Endothelial cell of umbilical vein (primary cell): ENCODE measurements at regions not wholly inside any gene's neighbourhood (a gene's known extent, or its start where the extent isn't known, plus 50 kb on each side); places are given as distances from the start of the nearest gene placed in this dataset.

Experiments
- BruUV-seq: library from RNA; stranded (reverse); fragments of 400-500 nt; replicated peaks from 2 replicates; lab custom pipeline; 2021; lab: Mats Ljungman, UMichigan
- CTCF ChIA-PET: fragments of 300-600, 350-600 bp; sonication (Branson Sonifier 250); formaldehyde crosslinking; loops from one replicate; lab custom pipeline; 2021; ENCODE audit warnings: antibody characterized with exemption, inconsistent platforms; lab: Charles Lee
- POLR2A ChIA-PET: fragments of 300-600, 350-600 bp; sonication (Branson Sonifier 250); formaldehyde crosslinking; loops from one replicate; lab custom pipeline; 2021; ENCODE audit warnings: antibody characterized with exemption, inconsistent platforms; lab: Charles Lee
- DNase-seq: peaks from one replicate; pipeline ENCODE4 v3.0.0-alpha.2; 2011; ENCODE audit warnings: low read depth, low spot score
- FAIRE-seq: peaks from 2 replicates; lab custom pipeline; 2011; peaks lifted over from hg19 to GRCh38; lab: Jason Lieb, UNC
- H2AFZ ChIP-seq: 2 replicates; pipeline ENCODE4 v1.6.0; 2012; ENCODE audit warnings: low read depth, low read length, control low read depth, inconsistent platforms
- H3K27ac ChIP-seq: 2 replicates; pipeline ENCODE4 v1.5.1; 2011; ENCODE audit warnings: low read depth, mild to moderate bottlenecking, control low read depth, low read length, moderate library complexity; ENCODE audit not compliant: insufficient read depth
- H3K27me3 ChIP-seq, 2 experiments: 2 replicates each; pipeline versions ENCODE4 v1.6.0 to v1.6.1; 2011; ENCODE audit warnings: low read length in 2 of 2, mixed read lengths in 1 of 2; ENCODE audit not compliant: control insufficient read depth in 2 of 2, insufficient read depth in 2 of 2
- H3K36me3 ChIP-seq, 2 experiments: 2 replicates in 1 of 2; 3 replicates in 1 of 2; pipeline ENCODE4 v1.5.1; 2011; ENCODE audit warnings: low read length in 2 of 2, mild to moderate bottlenecking in 1 of 2, moderate library complexity in 1 of 2; ENCODE audit not compliant: control insufficient read depth in 2 of 2, insufficient read depth in 2 of 2; ENCODE audit errors: extremely low read depth in 1 of 2
- H3K4me1 ChIP-seq: 3 replicates; pipeline ENCODE4 v1.5.1; 2011; ENCODE audit warnings: mild to moderate bottlenecking, low read length; ENCODE audit not compliant: control insufficient read depth, insufficient read depth; ENCODE audit errors: extremely low read depth
- H3K4me2 ChIP-seq: 2 replicates; pipeline ENCODE4 v1.6.1; 2011; ENCODE audit warnings: low read length, control low read depth, mixed read lengths; ENCODE audit not compliant: insufficient read depth
- H3K4me3 ChIP-seq, 3 experiments: fragments of 200-600 bp in 1 of 3; sonication (generic), shearing (Covaris generic) in 1 of 3; replicated peaks in 1 of 3; 2 replicates each; pipeline ENCODE4 v1.5.1; 2011 to 2016; ENCODE audit warnings: control low read depth in 3 of 3, low read length in 3 of 3, mild to moderate bottlenecking in 2 of 3, inconsistent platforms in 1 of 3, low read depth in 1 of 3, moderate library complexity in 1 of 3; ENCODE audit not compliant: insufficient read depth in 1 of 3
- H3K79me2 ChIP-seq: 2 replicates; pipeline ENCODE4 v1.6.0; 2012; ENCODE audit warnings: low read length, inconsistent platforms; ENCODE audit not compliant: control insufficient read depth, insufficient read depth
- H3K9ac ChIP-seq: replicated peaks from 2 replicates; pipeline ENCODE3; 2011; ENCODE audit warnings: low read length, control low read depth; ENCODE audit not compliant: insufficient read depth; ENCODE audit errors: extremely low read depth
- H3K9me1 ChIP-seq: replicated peaks from 3 replicates; pipeline ENCODE4 v1.6.0; 2011; ENCODE audit warnings: mild to moderate bottlenecking, low read length; ENCODE audit not compliant: control insufficient read depth, insufficient read depth; ENCODE audit errors: extremely low read depth
- H3K9me3 ChIP-seq: replicated peaks from 2 replicates; pipeline ENCODE4 v1.5.1; 2012; ENCODE audit warnings: low read length, inconsistent platforms; ENCODE audit not compliant: control insufficient read depth, insufficient read depth
- H4K20me1 ChIP-seq: replicated peaks from 2 replicates; pipeline ENCODE3; 2011; ENCODE audit warnings: mild to moderate bottlenecking, low read length; ENCODE audit not compliant: control insufficient read depth, insufficient read depth; ENCODE audit errors: extremely low read depth
- EZH2 ChIP-seq: IDR thresholded peaks from 2 replicates; pipeline ENCODE4 v1.6.1; 2012; ENCODE audit warnings: borderline replicate concordance, low read depth, mild to moderate bottlenecking, moderate library complexity, low read length, inconsistent platforms; ENCODE audit not compliant: severe bottlenecking
- FOS ChIP-seq: IDR thresholded peaks from 2 replicates; pipeline ENCODE4 v1.6.1; 2011; ENCODE audit warnings: mild to moderate bottlenecking, low read length, moderate library complexity, borderline replicate concordance; ENCODE audit not compliant: insufficient read depth
- GATA2 ChIP-seq: IDR thresholded peaks from 2 replicates; pipeline ENCODE4 v1.7.0; 2011; ENCODE audit warnings: low read depth, mild to moderate bottlenecking, moderate library complexity, mixed read lengths, low read length; ENCODE audit not compliant: insufficient read length, insufficient read depth
- JUN ChIP-seq: IDR thresholded peaks from 2 replicates; pipeline ENCODE4 v1.6.1; 2011; ENCODE audit warnings: borderline replicate concordance, low read depth; ENCODE audit not compliant: insufficient read length, insufficient read depth
- MAX ChIP-seq: IDR thresholded peaks from 2 replicates; pipeline ENCODE4 v1.6.1; 2011; ENCODE audit not compliant: insufficient read depth, insufficient read length
- MYC ChIP-seq: IDR thresholded peaks from one replicate; pipeline ENCODE4 v1.6.1; 2011; ENCODE audit warnings: mild to moderate bottlenecking, low read depth, low read length
- POLR2A ChIP-seq: IDR thresholded peaks from 2 replicates; pipeline ENCODE4 v1.6.1; 2012; ENCODE audit warnings: low read depth, mild to moderate bottlenecking, control low read depth, low read length
- POLR2AphosphoS5 ChIP-seq: IDR thresholded peaks from 2 replicates; pipeline ENCODE4 v1.6.1; 2012; ENCODE audit warnings: low read depth, mild to moderate bottlenecking, control low read depth, low read length, moderate library complexity; ENCODE audit not compliant: insufficient read depth
- dilution Hi-C: fragments of 300-500 bp; cut with MboI; formaldehyde crosslinking; loops from one replicate; pipeline ENCODE4 v1.15.0; 2019; ENCODE audit warnings: low sequenced_read_pairs; ENCODE audit not compliant: extremely low pct_ligation_motif_present
- intact Hi-C: fragments of 100-400 bp; cut with micrococcal nuclease; formaldehyde crosslinking; loops from one replicate; pipeline ENCODE4 v1.10.0; 2022
- TF ChIP-seq, protein P1 (sequence below), 2 donors: IDR thresholded peaks; 1 replicate in 1 of 2; 2 replicates in 1 of 2; pipeline ENCODE4 v1.5.1; 2011; ENCODE audit warnings: low read length in 2 of 2, mild to moderate bottlenecking in 2 of 2, moderate library complexity in 2 of 2, control low read depth in 1 of 2, inconsistent platforms in 1 of 2, low read depth in 1 of 2; ENCODE audit not compliant: insufficient read depth in 1 of 2; ENCODE audit errors: extremely low read depth in 1 of 2

DNA sequence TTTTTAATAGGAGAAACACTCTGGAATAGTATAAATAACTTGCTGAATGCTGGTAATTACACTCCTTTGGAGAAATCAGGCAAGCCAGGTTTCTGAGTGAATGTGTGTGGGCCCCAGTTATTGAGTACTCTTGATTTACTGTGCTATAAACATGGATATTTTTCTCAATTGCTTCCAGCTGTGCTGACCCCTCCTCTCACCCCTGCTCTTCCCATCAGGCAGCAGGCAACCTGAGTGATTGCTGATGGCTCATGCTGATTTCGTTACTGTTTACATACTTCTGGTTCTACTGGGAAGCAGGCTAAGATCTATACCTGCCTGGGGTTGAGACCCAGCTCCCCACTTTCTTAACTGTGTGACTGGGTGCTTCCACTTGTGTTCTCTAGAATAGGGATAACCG is 68.5 kb downstream of the DHCR7 start:
- ChIA-PET POLR2A (no interaction called here), CTCF (no interaction called here)
- TF ChIP-seq EZH2 (no peak), GATA2 (no peak), FOS (no peak), POLR2A (no peak), JUN (no peak), MYC (no peak), POLR2AphosphoS5 (no peak), MAX (no peak)
- TF ChIP-seq, protein P1, sequence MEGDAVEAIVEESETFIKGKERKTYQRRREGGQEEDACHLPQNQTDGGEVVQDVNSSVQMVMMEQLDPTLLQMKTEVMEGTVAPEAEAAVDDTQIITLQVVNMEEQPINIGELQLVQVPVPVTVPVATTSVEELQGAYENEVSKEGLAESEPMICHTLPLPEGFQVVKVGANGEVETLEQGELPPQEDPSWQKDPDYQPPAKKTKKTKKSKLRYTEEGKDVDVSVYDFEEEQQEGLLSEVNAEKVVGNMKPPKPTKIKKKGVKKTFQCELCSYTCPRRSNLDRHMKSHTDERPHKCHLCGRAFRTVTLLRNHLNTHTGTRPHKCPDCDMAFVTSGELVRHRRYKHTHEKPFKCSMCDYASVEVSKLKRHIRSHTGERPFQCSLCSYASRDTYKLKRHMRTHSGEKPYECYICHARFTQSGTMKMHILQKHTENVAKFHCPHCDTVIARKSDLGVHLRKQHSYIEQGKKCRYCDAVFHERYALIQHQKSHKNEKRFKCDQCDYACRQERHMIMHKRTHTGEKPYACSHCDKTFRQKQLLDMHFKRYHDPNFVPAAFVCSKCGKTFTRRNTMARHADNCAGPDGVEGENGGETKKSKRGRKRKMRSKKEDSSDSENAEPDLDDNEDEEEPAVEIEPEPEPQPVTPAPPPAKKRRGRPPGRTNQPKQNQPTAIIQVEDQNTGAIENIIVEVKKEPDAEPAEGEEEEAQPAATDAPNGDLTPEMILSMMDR (IDR thresholded peaks at IDR 0.05; ENCODE audit: extremely low read depth in 1 of 2, insufficient read depth in 1 of 2, low read depth in 1 of 2, low read length in 2 of 2) = no peak
- BruUV-seq = no TSS peak
- Histone ChIP-seq H3K27ac (no peak overlapping the region), H3K79me2 (no peaks in the 10 kb centered on the region), H3K27me3 (no peaks in the 10 kb centered on the region), H3K4me1 (no peaks in the 10 kb centered on the region), H3K9me1 (no peaks in the 10 kb centered on the region), H3K9ac (no peak overlapping the region), H4K20me1 (no peaks in the 10 kb centered on the region), H3K36me3 (no peaks in the 10 kb centered on the region), H3K4me2 (no peak overlapping the region), H3K4me3 (no peak overlapping the region), H2AFZ (no peak overlapping the region), H3K9me3 (peaks cover 3% of the 10 kb centered on the region)
- dilution Hi-C loops (no loop called here), intact Hi-C loops (no loop called here)
- no peak for DNase-seq
- no peak for FAIRE-seq
